DOHH2 (cell line): ENCODE measurements at regions not wholly inside any gene's neighbourhood (a gene's known extent, or its start where the extent isn't known, plus 50 kb on each side); places are given as distances from the start of the nearest gene placed in this dataset.

Source experiments
- EZH2phosphoT487 ChIP-seq: fragments of 200-600 bp; sonication (generic); IDR thresholded peaks from 2 replicates; pipeline ENCODE4 v1.6.1; 2017; ENCODE audit warnings: borderline replicate concordance, mild to moderate bottlenecking, antibody characterized with exemption, low read length, moderate library complexity, mixed read lengths
- TF ChIP-seq, protein P1 (sequence below): fragments of 200-600 bp; sonication (generic); IDR thresholded peaks from one replicate; pipeline ENCODE4 v1.5.1; 2014; ENCODE audit warnings: antibody characterized with exemption, mild to moderate bottlenecking, low read depth, low read length; ENCODE audit not compliant: poor library complexity, severe bottlenecking

DNA sequence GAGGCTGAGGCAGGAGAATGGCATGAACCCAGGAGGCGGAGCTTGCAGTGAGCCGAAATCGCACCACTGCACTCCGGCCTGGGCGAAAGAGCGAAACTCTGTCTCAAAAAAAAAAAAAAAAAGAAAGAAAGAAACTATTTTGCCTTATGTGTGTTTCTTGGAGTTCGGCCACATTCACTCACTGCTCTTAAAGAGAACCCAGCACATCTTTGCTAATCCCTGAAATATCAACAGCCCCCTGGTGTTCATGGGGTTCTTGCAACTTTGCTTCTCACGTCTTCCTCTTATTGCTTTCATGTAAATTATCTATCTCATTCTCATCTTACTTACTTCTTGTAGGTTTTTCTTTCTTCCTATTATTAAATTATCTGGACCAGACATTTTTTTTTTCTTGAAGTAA lies 126.3 kb upstream of the ASTN2 start:
- TF ChIP-seq EZH2phosphoT487 = no peak
- TF ChIP-seq, protein P1, sequence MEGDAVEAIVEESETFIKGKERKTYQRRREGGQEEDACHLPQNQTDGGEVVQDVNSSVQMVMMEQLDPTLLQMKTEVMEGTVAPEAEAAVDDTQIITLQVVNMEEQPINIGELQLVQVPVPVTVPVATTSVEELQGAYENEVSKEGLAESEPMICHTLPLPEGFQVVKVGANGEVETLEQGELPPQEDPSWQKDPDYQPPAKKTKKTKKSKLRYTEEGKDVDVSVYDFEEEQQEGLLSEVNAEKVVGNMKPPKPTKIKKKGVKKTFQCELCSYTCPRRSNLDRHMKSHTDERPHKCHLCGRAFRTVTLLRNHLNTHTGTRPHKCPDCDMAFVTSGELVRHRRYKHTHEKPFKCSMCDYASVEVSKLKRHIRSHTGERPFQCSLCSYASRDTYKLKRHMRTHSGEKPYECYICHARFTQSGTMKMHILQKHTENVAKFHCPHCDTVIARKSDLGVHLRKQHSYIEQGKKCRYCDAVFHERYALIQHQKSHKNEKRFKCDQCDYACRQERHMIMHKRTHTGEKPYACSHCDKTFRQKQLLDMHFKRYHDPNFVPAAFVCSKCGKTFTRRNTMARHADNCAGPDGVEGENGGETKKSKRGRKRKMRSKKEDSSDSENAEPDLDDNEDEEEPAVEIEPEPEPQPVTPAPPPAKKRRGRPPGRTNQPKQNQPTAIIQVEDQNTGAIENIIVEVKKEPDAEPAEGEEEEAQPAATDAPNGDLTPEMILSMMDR = no peak
